ENCODE measurements at regions not wholly inside any gene's neighbourhood (a gene's known extent, or its start where the extent isn't known, plus 50 kb on each side); places are given as distances from the start of the nearest gene placed in this dataset.
"Not testable (repeated sequence)": the region's sequence is repeated elsewhere in the genome, so short reads cannot be mapped to it uniquely, and the experiment has no call there.

- Histone ChIP-seq H3K9ac (ENCODE audit: low read depth in 1 of 2, low read length in 2 of 2) (no peak overlapping the region), H3K9me3 (ENCODE audit: control insufficient read depth in 2 of 2, low read length in 2 of 2) (no peaks in the 10 kb centered on the region), H3K4me1 (ENCODE audit: control insufficient read depth in 2 of 2, insufficient read depth in 2 of 2, low read length in 2 of 2) (no peaks in the 10 kb centered on the region), H3K4me3 (ENCODE audit: low read length in 2 of 2) (no peak overlapping the region), H3K27ac (ENCODE audit: low read depth in 2 of 2, low read length in 2 of 2) (no peak overlapping the region), H3K36me3 (ENCODE audit: control insufficient read depth in 2 of 2, insufficient read depth in 2 of 2, low read length in 2 of 2) (no peaks in the 10 kb centered on the region), H3K27me3 (ENCODE audit: control insufficient read depth in 2 of 2, insufficient read depth in 2 of 2, low read length in 2 of 2) (no peaks in the 10 kb centered on the region)
Measured at GRCh38 chr18:38786906-38787305, 1221.3 kb upstream of the CELF4 start.

- not testable (repeated sequence) for H3K27me3 ChIP-seq (ENCODE audit: control insufficient read depth in 2 of 2, insufficient read depth in 2 of 2, low read length in 2 of 2); H3K4me3 ChIP-seq (ENCODE audit: low read length in 2 of 2); H3K9ac ChIP-seq (ENCODE audit: low read depth in 1 of 2, low read length in 2 of 2); H3K36me3 ChIP-seq (ENCODE audit: control insufficient read depth in 2 of 2, insufficient read depth in 2 of 2, low read length in 2 of 2); H3K27ac ChIP-seq (ENCODE audit: low read depth in 2 of 2, low read length in 2 of 2); H3K4me1 ChIP-seq (ENCODE audit: control insufficient read depth in 2 of 2, insufficient read depth in 2 of 2, low read length in 2 of 2); H3K9me3 ChIP-seq (ENCODE audit: control insufficient read depth in 2 of 2, low read length in 2 of 2)
Measured at GRCh38 chr18:38771620-38772019, 1206.0 kb upstream of the CELF4 start.

DNA sequence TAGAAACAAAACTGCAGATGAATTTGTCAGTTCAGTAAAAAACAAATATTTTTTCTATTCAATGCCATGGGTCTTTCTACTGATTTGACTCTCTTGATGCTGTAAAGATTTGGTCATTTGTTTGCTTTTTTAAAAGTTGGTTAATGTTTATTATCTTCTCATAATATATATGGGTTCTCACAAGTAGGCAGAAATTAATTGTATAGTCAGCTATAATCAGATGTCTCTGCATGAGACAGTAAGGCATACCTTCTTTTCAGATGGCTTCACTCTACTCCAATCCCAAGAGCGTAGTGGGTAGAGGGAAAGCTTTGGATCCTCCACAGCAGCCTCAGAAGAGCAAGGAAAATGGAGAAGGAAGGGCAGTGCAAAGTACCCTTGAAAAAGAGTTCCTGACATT lies 1202.9 kb upstream of the CELF4 start:
- Histone ChIP-seq H3K4me3 (ENCODE audit: low read length in 2 of 2) (no peak overlapping the region), H3K36me3 (ENCODE audit: control insufficient read depth in 2 of 2, insufficient read depth in 2 of 2, low read length in 2 of 2) (no peaks in the 10 kb centered on the region), H3K9ac (ENCODE audit: low read depth in 1 of 2, low read length in 2 of 2) (no peak overlapping the region), H3K4me1 (ENCODE audit: control insufficient read depth in 2 of 2, insufficient read depth in 2 of 2, low read length in 2 of 2) (no peaks in the 10 kb centered on the region), H3K27me3 (ENCODE audit: control insufficient read depth in 2 of 2, insufficient read depth in 2 of 2, low read length in 2 of 2) (no peaks in the 10 kb centered on the region), H3K27ac (ENCODE audit: low read depth in 2 of 2, low read length in 2 of 2) (no peak overlapping the region), H3K9me3 (ENCODE audit: control insufficient read depth in 2 of 2, low read length in 2 of 2) (no peaks in the 10 kb centered on the region)

DNA sequence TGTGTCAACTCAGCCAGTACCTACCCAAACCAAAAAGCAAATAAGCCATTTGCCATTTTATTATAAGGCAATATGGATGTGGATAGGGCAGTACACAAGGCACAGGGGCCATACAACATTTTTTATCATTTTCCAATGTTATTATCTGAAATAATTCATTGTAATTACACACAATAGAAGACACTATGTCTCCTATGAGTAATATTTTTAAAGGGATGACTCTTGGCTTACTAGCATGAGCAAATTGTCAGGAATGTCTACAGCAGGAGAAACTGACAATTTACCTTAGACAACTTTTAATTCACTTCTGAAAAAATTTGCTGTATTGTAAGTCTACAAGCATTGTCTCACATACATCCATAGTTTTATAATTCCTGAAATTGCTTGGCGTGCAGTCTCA lies 1193.9 kb upstream of the CELF4 start:
- H3K4me1 ChIP-seq (ENCODE audit: control insufficient read depth in 2 of 2, insufficient read depth in 2 of 2, low read length in 2 of 2), result no peaks in the 10 kb centered on the region
- no peak overlapping the region for H3K27ac ChIP-seq (ENCODE audit: low read depth in 2 of 2, low read length in 2 of 2)
- no peaks in the 10 kb centered on the region for H3K9me3 ChIP-seq (ENCODE audit: control insufficient read depth in 2 of 2, low read length in 2 of 2)
- no peaks in the 10 kb centered on the region for H3K36me3 ChIP-seq (ENCODE audit: control insufficient read depth in 2 of 2, insufficient read depth in 2 of 2, low read length in 2 of 2)
- no peak overlapping the region for H3K4me3 ChIP-seq (ENCODE audit: low read length in 2 of 2)
- no peak overlapping the region for H3K9ac ChIP-seq (ENCODE audit: low read depth in 1 of 2, low read length in 2 of 2)
- no peaks in the 10 kb centered on the region for H3K27me3 ChIP-seq (ENCODE audit: control insufficient read depth in 2 of 2, insufficient read depth in 2 of 2, low read length in 2 of 2)

DNA sequence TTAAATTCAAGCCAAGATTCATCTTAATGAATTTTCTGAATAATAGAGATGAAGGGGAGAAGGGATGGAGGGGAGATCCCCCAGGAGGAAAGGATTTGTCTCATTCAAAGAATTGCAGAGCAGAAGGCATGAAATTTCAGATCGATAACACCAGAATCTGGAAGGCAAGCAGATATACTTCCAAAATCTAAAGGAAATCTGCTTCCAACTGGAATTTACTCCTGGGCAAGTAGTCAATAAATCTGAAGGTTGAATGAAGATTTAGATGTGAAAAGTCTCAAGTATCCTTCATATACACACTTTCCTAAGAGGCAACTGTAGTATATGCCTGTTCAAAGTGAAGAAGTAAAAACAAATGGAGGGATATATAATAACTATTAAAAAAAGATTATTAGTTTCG lies 1190.8 kb upstream of the CELF4 start:
- no peak overlapping the region for H3K9ac ChIP-seq (ENCODE audit: low read depth in 1 of 2, low read length in 2 of 2)
- no peaks in the 10 kb centered on the region for H3K36me3 ChIP-seq (ENCODE audit: control insufficient read depth in 2 of 2, insufficient read depth in 2 of 2, low read length in 2 of 2)
- H3K27ac ChIP-seq (ENCODE audit: low read depth in 2 of 2, low read length in 2 of 2), result no peak overlapping the region
- H3K27me3 ChIP-seq (ENCODE audit: control insufficient read depth in 2 of 2, insufficient read depth in 2 of 2, low read length in 2 of 2), result no peaks in the 10 kb centered on the region
- no peaks in the 10 kb centered on the region for H3K4me1 ChIP-seq (ENCODE audit: control insufficient read depth in 2 of 2, insufficient read depth in 2 of 2, low read length in 2 of 2)
- H3K4me3 ChIP-seq (ENCODE audit: low read length in 2 of 2), result no peak overlapping the region
- no peaks in the 10 kb centered on the region for H3K9me3 ChIP-seq (ENCODE audit: control insufficient read depth in 2 of 2, low read length in 2 of 2)

DNA sequence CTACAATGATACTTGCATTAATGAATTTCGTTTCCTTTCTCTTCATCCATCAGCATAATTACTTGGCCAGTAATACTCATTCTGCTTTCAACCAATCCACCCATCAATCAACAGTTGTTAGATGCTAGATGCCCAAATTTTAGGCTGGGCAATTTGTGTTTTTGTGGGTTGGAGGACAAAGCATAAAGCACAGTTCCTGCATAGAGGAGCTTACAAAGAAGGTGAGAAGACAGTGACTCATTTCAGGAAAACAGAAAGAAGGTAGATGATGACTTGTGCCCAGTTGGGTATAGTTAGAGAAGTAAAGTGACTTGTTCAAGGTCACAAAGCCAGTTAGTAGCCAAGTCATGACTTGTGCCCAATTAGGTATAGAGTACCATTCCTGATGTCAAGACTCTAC lies 1186.8 kb upstream of the CELF4 start:
- H3K9me3 ChIP-seq (ENCODE audit: control insufficient read depth in 2 of 2, low read length in 2 of 2), result no peaks in the 10 kb centered on the region
- no peaks in the 10 kb centered on the region for H3K27me3 ChIP-seq (ENCODE audit: control insufficient read depth in 2 of 2, insufficient read depth in 2 of 2, low read length in 2 of 2)
- no peak overlapping the region for H3K9ac ChIP-seq (ENCODE audit: low read depth in 1 of 2, low read length in 2 of 2)
- no peaks in the 10 kb centered on the region for H3K36me3 ChIP-seq (ENCODE audit: control insufficient read depth in 2 of 2, insufficient read depth in 2 of 2, low read length in 2 of 2)
- no peaks in the 10 kb centered on the region for H3K4me1 ChIP-seq (ENCODE audit: control insufficient read depth in 2 of 2, insufficient read depth in 2 of 2, low read length in 2 of 2)
- no peak overlapping the region for H3K27ac ChIP-seq (ENCODE audit: low read depth in 2 of 2, low read length in 2 of 2)
- no peak overlapping the region for H3K4me3 ChIP-seq (ENCODE audit: low read length in 2 of 2)

GRCh38 chr18:38751898-38752297 lies 1186.3 kb upstream of the CELF4 start:
- no peaks in the 10 kb centered on the region for H3K4me1 ChIP-seq (ENCODE audit: control insufficient read depth in 2 of 2, insufficient read depth in 2 of 2, low read length in 2 of 2)
- no peak overlapping the region for H3K9ac ChIP-seq (ENCODE audit: low read depth in 1 of 2, low read length in 2 of 2)
- H3K36me3 ChIP-seq (ENCODE audit: control insufficient read depth in 2 of 2, insufficient read depth in 2 of 2, low read length in 2 of 2), result no peaks in the 10 kb centered on the region
- no peaks in the 10 kb centered on the region for H3K27me3 ChIP-seq (ENCODE audit: control insufficient read depth in 2 of 2, insufficient read depth in 2 of 2, low read length in 2 of 2)
- H3K27ac ChIP-seq (ENCODE audit: low read depth in 2 of 2, low read length in 2 of 2), result no peak overlapping the region
- no peaks in the 10 kb centered on the region for H3K9me3 ChIP-seq (ENCODE audit: control insufficient read depth in 2 of 2, low read length in 2 of 2)
- no peak overlapping the region for H3K4me3 ChIP-seq (ENCODE audit: low read length in 2 of 2)

- no peak overlapping the region for H3K9ac ChIP-seq (ENCODE audit: low read depth in 1 of 2, low read length in 2 of 2)
- no peaks in the 10 kb centered on the region for H3K36me3 ChIP-seq (ENCODE audit: control insufficient read depth in 2 of 2, insufficient read depth in 2 of 2, low read length in 2 of 2)
- H3K27me3 ChIP-seq (ENCODE audit: control insufficient read depth in 2 of 2, insufficient read depth in 2 of 2, low read length in 2 of 2), result no peaks in the 10 kb centered on the region
- no peaks in the 10 kb centered on the region for H3K9me3 ChIP-seq (ENCODE audit: control insufficient read depth in 2 of 2, low read length in 2 of 2)
- no peaks in the 10 kb centered on the region for H3K4me1 ChIP-seq (ENCODE audit: control insufficient read depth in 2 of 2, insufficient read depth in 2 of 2, low read length in 2 of 2)
- no peak overlapping the region for H3K4me3 ChIP-seq (ENCODE audit: low read length in 2 of 2)
- H3K27ac ChIP-seq (ENCODE audit: low read depth in 2 of 2, low read length in 2 of 2), result no peak overlapping the region
Measured at GRCh38 chr18:38751211-38751610, 1185.6 kb upstream of the CELF4 start.

DNA sequence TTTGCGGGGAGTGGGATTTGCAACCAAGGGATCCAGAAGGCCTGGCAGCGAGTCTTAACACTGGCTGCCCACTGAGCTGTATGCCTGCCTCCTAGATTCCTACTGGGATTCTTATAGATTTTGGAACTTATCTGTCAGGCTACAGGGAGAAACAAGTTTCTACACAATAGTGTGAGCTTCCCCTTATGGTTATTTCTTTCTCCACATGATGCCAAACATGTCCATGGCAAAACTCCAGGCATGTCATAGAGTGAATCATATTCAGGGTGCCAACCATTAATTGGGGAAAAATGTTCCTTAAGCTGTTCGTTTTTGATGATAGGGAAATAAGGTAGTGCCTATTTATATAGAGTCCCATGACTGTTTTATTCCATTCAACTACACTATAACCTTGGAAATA lies 1185.2 kb upstream of the CELF4 start:
- no peaks in the 10 kb centered on the region for H3K4me1 ChIP-seq (ENCODE audit: control insufficient read depth in 2 of 2, insufficient read depth in 2 of 2, low read length in 2 of 2)
- no peak overlapping the region for H3K4me3 ChIP-seq (ENCODE audit: low read length in 2 of 2)
- no peaks in the 10 kb centered on the region for H3K36me3 ChIP-seq (ENCODE audit: control insufficient read depth in 2 of 2, insufficient read depth in 2 of 2, low read length in 2 of 2)
- H3K9me3 ChIP-seq (ENCODE audit: control insufficient read depth in 2 of 2, low read length in 2 of 2), result no peaks in the 10 kb centered on the region
- H3K27me3 ChIP-seq (ENCODE audit: control insufficient read depth in 2 of 2, insufficient read depth in 2 of 2, low read length in 2 of 2), result no peaks in the 10 kb centered on the region
- H3K27ac ChIP-seq (ENCODE audit: low read depth in 2 of 2, low read length in 2 of 2), result no peak overlapping the region
- H3K9ac ChIP-seq (ENCODE audit: low read depth in 1 of 2, low read length in 2 of 2), result no peak overlapping the region

DNA sequence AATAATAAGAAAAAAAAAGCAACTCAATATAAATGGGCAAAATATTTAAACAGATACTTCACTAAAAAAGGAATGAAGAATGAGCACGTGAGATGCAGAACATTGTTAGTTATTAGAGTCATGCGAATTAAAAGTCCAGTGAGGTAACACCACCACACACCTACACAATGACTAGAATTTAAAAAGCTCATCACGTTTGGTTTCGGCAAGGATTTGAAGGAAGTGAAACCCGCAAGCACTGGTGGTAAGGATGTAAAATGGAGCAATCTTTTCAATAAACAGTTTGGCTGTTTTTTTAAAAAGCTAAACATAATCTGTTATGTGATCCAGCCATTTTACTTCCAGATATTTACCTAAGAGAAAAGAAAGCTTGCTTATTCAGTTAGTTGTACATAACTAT lies 1181.6 kb upstream of the CELF4 start:
- no peak overlapping the region for H3K9ac ChIP-seq (ENCODE audit: low read depth in 1 of 2, low read length in 2 of 2)
- no peaks in the 10 kb centered on the region for H3K9me3 ChIP-seq (ENCODE audit: control insufficient read depth in 2 of 2, low read length in 2 of 2)
- no peak overlapping the region for H3K27ac ChIP-seq (ENCODE audit: low read depth in 2 of 2, low read length in 2 of 2)
- H3K36me3 ChIP-seq (ENCODE audit: control insufficient read depth in 2 of 2, insufficient read depth in 2 of 2, low read length in 2 of 2), result no peaks in the 10 kb centered on the region
- no peak overlapping the region for H3K4me3 ChIP-seq (ENCODE audit: low read length in 2 of 2)
- H3K4me1 ChIP-seq (ENCODE audit: control insufficient read depth in 2 of 2, insufficient read depth in 2 of 2, low read length in 2 of 2), result no peaks in the 10 kb centered on the region
- no peaks in the 10 kb centered on the region for H3K27me3 ChIP-seq (ENCODE audit: control insufficient read depth in 2 of 2, insufficient read depth in 2 of 2, low read length in 2 of 2)

DNA sequence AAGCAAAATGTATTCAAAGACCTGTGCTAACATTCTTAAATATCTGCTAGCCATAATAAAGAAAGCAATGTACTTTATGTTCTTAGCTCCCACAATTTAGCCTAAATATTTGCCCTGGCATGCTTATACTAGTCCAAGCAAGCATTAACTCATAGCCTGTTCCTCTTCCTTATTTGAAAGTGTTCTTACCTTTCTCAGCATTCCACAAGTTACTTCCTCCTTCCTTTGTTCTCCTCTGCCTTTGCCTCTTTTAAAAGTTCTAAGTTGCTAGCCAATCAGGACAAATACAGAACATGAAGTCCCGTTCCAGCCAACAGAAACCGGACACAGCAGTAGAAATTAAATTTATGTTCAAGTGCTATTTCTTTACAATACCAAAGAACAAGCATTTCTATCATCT lies 1154.6 kb upstream of the CELF4 start:
- H3K4me1 ChIP-seq (ENCODE audit: control insufficient read depth in 2 of 2, insufficient read depth in 2 of 2, low read length in 2 of 2); H3K4me3 ChIP-seq (ENCODE audit: low read length in 2 of 2); H3K9ac ChIP-seq (ENCODE audit: low read depth in 1 of 2, low read length in 2 of 2); H3K9me3 ChIP-seq (ENCODE audit: control insufficient read depth in 2 of 2, low read length in 2 of 2); H3K36me3 ChIP-seq (ENCODE audit: control insufficient read depth in 2 of 2, insufficient read depth in 2 of 2, low read length in 2 of 2); H3K27ac ChIP-seq (ENCODE audit: low read depth in 2 of 2, low read length in 2 of 2); H3K27me3 ChIP-seq (ENCODE audit: control insufficient read depth in 2 of 2, insufficient read depth in 2 of 2, low read length in 2 of 2): not testable (repeated sequence)
